ENCODE measurements at regions not wholly inside any gene's neighbourhood (a gene's known extent, or its start where the extent isn't known, plus 50 kb on each side); places are given as distances from the start of the nearest gene placed in this dataset.

DNA sequence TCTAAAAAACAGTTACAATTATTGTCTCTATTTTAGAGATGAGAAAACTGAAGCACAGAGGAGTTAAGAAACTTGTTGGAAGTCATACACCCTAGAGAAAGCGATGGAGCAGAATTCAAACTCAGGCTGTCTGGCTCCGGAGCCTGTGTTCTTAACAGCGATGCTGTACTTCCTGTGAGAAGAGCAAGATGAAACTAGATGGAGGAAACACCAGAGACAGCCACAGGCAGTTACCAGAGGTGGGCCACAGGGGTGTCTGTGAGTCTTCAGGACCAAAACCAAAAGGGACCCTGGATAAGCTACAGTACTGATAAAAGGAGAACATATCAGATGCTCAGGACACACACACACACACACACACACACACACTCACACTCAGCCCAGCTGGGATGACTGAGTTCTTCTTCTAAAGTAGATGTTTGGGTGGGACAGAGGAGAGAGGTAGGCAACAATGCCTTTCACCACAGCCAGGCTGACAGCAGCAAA lies 289.2 kb downstream of the FZD1 start:
- TF ChIP-seq, protein P1, sequence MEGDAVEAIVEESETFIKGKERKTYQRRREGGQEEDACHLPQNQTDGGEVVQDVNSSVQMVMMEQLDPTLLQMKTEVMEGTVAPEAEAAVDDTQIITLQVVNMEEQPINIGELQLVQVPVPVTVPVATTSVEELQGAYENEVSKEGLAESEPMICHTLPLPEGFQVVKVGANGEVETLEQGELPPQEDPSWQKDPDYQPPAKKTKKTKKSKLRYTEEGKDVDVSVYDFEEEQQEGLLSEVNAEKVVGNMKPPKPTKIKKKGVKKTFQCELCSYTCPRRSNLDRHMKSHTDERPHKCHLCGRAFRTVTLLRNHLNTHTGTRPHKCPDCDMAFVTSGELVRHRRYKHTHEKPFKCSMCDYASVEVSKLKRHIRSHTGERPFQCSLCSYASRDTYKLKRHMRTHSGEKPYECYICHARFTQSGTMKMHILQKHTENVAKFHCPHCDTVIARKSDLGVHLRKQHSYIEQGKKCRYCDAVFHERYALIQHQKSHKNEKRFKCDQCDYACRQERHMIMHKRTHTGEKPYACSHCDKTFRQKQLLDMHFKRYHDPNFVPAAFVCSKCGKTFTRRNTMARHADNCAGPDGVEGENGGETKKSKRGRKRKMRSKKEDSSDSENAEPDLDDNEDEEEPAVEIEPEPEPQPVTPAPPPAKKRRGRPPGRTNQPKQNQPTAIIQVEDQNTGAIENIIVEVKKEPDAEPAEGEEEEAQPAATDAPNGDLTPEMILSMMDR (IDR thresholded peaks at IDR 0.05; ENCODE audit: poor library complexity, severe bottlenecking), result no peak
- TF ChIP-seq POLR2AphosphoS5 (IDR thresholded peaks at IDR 0.05), result no peak
- no peak for TF ChIP-seq EP300 (conservative IDR thresholded peaks at IDR 0.05; ENCODE audit: poor library complexity, severe bottlenecking)
- no peak for TF ChIP-seq TAF1 (IDR thresholded peaks at IDR 0.05; ENCODE audit: low read depth)
- no peak for TF ChIP-seq EZH2 (IDR thresholded peaks at IDR 0.05; ENCODE audit: borderline replicate concordance, insufficient read depth, low read length, poor library complexity, severe bottlenecking)

Data from neural cell (in vitro differentiated cells).